Skeletal muscle cell (primary cell): ENCODE measurements at regions not wholly inside any gene's neighbourhood (a gene's known extent, or its start where the extent isn't known, plus 50 kb on each side); places are given as distances from the start of the nearest gene placed in this dataset.

Source experiments
- DNase-seq: peaks from one replicate; pipeline ENCODE4 v3.0.0-alpha.2; 2010; ENCODE audit warnings: low read depth
- H3K4me3 ChIP-seq: 2 replicates; pipeline ENCODE4 v1.5.1; 2011; ENCODE audit warnings: low read depth, mild to moderate bottlenecking, control low read depth, low read length, moderate library complexity

GRCh38 chr5:4129523-4129922 lies 533.9 kb downstream of the IRX1 start:
- no peak overlapping the region for H3K4me3 ChIP-seq
- no peak for DNase-seq

- H3K4me3 ChIP-seq: no peak overlapping the region
- no peak for DNase-seq
Observed at GRCh38 chr5:4130819-4131218, 535.2 kb downstream of the IRX1 start.

GRCh38 chr5:4137781-4138180 lies 542.1 kb downstream of the IRX1 start:
- no peak overlapping the region for H3K4me3 ChIP-seq
- no peak for DNase-seq

GRCh38 chr5:4142842-4143241 lies 547.2 kb downstream of the IRX1 start:
- DNase-seq: no peak
- no peak overlapping the region for H3K4me3 ChIP-seq

- no peak for DNase-seq
Observed at GRCh38 chr5:4144411-4145007, 548.9 kb downstream of the IRX1 start.

GRCh38 chr5:4145511-4145910 lies 549.9 kb downstream of the IRX1 start:
- no peak for DNase-seq

More at GRCh38 chr5:4144411-4145007, 548.9 kb downstream of the IRX1 start:
- H3K4me3 ChIP-seq: no peak overlapping the region

GRCh38 chr5:4148009-4148408 lies 552.4 kb downstream of the IRX1 start:
- no peak for DNase-seq

More at GRCh38 chr5:4145511-4145910, 549.9 kb downstream of the IRX1 start:
- no peak overlapping the region for H3K4me3 ChIP-seq

GRCh38 chr5:4150067-4150466 lies 554.4 kb downstream of the IRX1 start:
- DNase-seq: no peak
- no peak overlapping the region for H3K4me3 ChIP-seq

More at GRCh38 chr5:4148009-4148408, 552.4 kb downstream of the IRX1 start:
- no peak overlapping the region for H3K4me3 ChIP-seq

GRCh38 chr5:4156153-4156552 lies 560.5 kb downstream of the IRX1 start:
- no peak for DNase-seq
- no peak overlapping the region for H3K4me3 ChIP-seq

- H3K4me3 ChIP-seq: no peak overlapping the region
- no peak for DNase-seq
Observed at GRCh38 chr5:4156889-4157288, 561.3 kb downstream of the IRX1 start.

- DNase-seq: no peak
- no peak overlapping the region for H3K4me3 ChIP-seq
Observed at GRCh38 chr5:4158750-4159447, 563.3 kb downstream of the IRX1 start.

GRCh38 chr5:4159681-4160080 lies 564.0 kb downstream of the IRX1 start:
- H3K4me3 ChIP-seq: no peak overlapping the region
- no peak for DNase-seq

- no peak overlapping the region for H3K4me3 ChIP-seq
- DNase-seq: no peak
Observed at GRCh38 chr5:4164167-4164566, 568.5 kb downstream of the IRX1 start.

GRCh38 chr5:4180703-4181102 lies 585.1 kb downstream of the IRX1 start:
- no peak for DNase-seq
- no peak overlapping the region for H3K4me3 ChIP-seq

GRCh38 chr5:4182144-4182543 lies 586.5 kb downstream of the IRX1 start:
- no peak overlapping the region for H3K4me3 ChIP-seq
- no peak for DNase-seq

GRCh38 chr5:4185127-4185526 lies 589.5 kb downstream of the IRX1 start:
- no peak for DNase-seq
- H3K4me3 ChIP-seq: no peak overlapping the region

GRCh38 chr5:4188704-4189103 lies 593.1 kb downstream of the IRX1 start:
- DNase-seq: no peak
- no peak overlapping the region for H3K4me3 ChIP-seq

- H3K4me3 ChIP-seq: no peak overlapping the region
- DNase-seq: no peak
Observed at GRCh38 chr5:4189317-4189716, 593.7 kb downstream of the IRX1 start.

GRCh38 chr5:4191041-4191440 lies 595.4 kb downstream of the IRX1 start:
- no peak overlapping the region for H3K4me3 ChIP-seq
- no peak for DNase-seq

- no peak overlapping the region for H3K4me3 ChIP-seq
- DNase-seq: no peak
Observed at GRCh38 chr5:4191703-4192102, 596.1 kb downstream of the IRX1 start.

GRCh38 chr5:4192111-4192510 lies 596.5 kb downstream of the IRX1 start:
- no peak overlapping the region for H3K4me3 ChIP-seq
- DNase-seq: no peak
